NCI-H524 (cell line): ENCODE measurements at regions not wholly inside any gene's neighbourhood (a gene's known extent, or its start where the extent isn't known, plus 50 kb on each side); places are given as distances from the start of the nearest gene placed in this dataset.
"Not testable (repeated sequence)": the region's sequence is repeated elsewhere in the genome, so short reads cannot be mapped to it uniquely, and the experiment has no call there.

ENCODE experiments used
- DNase-seq, 2 experiments: peaks; one replicate each; lab custom pipeline; 2025; lab: John Stamatoyannopoulos, UW

- no peak for DNase-seq
Observed at GRCh38 chr5:12757035-12757434, 852.8 kb upstream of the CTNND2 start.

- no peak for DNase-seq
Observed at GRCh38 chr5:12745537-12745936, 841.3 kb upstream of the CTNND2 start.

GRCh38 chr5:12743582-12743981 lies 839.3 kb upstream of the CTNND2 start:
- DNase-seq = no peak

GRCh38 chr5:12730354-12730753 lies 826.1 kb upstream of the CTNND2 start:
- DNase-seq = no peak

- DNase-seq = no peak
Observed at GRCh38 chr5:12716664-12717063, 812.4 kb upstream of the CTNND2 start.

DNA sequence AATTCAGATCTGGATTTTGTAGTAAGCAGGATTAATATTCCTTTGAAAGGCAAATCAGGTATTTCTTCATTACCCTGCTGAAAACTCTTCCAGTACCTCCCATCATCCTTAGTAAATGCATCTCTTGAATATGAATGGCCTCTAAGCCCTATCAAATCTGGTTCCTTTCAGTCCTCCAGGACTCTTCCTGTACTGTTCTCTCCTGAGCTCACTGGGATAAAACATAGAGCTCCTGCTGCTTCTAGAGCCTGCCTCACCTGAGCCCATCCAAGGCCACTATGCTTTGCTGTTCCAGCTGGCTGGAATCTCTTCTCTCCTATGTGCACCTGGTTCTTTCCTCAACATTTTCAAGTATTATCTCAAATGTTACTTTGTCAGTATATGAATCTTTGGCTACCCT lies 803.3 kb upstream of the CTNND2 start:
- DNase-seq = no peak

DNA sequence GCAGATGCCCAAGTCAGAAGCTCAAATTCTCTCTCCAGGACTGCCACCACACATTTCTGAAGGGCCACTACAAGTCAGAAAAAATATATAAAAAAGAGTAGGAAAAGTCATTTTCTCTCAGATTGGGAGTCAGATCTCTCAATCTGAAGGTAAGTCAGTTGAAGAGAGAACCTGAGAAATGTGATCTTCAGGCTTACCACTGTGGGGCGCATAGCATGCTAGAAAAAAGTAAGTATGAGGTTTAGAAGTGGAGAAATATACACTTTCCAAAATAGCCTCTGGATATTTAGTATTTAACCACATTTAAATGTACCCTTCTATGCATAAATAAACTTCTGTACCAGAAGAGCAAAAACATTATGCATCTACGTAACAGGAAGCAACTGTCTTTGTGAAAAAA lies 800.7 kb upstream of the CTNND2 start:
- no peak for DNase-seq

DNA sequence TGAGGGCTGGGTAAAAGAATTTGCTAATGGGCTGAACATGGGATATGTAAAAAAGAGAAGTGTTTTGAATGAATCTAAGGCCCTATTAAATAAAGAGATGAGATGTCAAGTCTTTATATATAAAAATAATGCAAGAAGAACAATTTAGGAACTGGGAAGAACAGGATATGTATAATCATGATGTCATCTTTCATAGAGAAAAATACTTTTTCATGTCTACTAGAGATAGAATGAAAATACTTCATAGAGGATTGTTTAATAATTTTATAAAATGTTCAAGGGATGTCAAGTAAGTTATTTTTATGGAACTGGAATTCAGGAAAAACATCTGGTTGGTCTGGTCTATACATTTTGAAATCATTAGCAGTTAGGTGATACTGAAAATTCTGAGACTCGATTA lies 799.0 kb upstream of the CTNND2 start:
- no peak for DNase-seq

DNA sequence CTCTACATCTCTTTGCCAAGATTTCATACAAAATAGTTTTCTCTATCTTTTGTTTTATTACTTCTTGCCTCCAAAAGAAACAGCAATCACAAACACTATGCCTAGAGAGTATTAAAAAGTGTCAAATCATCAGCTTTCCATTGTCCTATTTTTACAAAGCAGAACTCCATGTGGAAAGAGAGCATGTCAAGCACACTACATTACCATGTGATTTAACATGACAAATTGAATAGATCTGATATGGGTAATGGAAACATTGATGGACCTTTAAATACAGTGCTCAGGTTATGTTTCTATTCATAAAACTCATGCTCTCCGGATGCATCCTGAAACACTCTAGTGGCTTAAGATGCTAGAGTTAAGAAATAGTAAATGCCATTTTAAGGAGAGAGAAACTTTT lies 791.4 kb upstream of the CTNND2 start:
- no peak for DNase-seq

DNA sequence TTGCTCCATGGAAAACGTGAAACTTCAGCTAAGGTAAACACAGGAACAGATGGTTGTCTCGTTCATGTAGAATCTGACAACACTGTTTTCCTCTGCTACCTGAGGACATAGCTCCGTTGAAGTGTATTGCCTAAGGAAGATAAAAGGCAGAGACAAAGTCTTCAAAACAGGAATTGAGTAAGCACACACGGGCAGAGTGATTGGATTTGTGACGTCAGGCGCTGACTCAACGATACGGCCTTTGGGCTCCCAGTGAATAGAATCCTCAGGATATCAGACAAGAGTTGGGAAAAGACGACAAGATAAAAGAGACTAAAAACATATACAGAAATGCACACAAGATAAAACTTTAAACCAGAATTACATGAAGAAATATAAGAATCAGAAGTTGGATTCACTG lies 787.1 kb upstream of the CTNND2 start:
- peak in 1 of 2 experiments; percentile 41 for DNase-seq

DNA sequence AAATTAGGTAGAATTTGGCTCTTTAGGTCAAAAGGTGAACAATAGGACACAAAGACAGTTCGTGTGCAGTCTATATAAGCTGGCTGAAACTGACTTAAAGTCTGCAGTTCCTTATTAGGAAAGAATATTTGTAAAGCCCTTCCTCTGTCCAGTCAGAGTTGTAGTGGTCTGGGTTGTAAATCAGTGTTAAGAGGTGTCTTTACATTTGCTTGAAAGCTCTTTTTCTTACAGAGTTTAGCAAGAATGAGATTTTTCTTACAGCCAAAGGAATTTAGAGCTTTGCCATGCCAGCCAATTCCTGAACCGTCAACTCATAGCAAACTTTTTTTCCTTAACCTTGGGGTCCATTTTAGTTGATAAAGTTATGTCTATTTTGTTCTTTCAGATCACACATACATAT lies 786.1 kb upstream of the CTNND2 start:
- DNase-seq = no peak

- DNase-seq = no peak
Observed at GRCh38 chr5:12683249-12683648, 779.0 kb upstream of the CTNND2 start.

DNA sequence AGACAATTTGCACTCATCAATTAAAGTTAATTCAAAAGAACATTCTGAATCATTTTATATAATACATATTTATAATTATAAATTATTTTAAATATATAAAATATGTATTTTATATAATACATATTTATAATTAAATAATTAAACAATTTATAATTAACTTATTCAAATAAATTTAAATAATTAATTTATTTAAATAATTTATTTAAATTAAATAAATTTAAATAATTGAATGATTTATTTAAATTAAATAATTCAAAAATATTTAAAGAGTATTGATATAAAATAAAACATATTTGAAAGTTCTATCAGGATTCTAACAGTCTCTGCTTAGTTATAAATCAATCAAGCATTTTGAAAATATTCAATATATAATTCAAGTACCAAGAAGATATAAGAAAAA lies 775.5 kb upstream of the CTNND2 start:
- DNase-seq = no peak

DNA sequence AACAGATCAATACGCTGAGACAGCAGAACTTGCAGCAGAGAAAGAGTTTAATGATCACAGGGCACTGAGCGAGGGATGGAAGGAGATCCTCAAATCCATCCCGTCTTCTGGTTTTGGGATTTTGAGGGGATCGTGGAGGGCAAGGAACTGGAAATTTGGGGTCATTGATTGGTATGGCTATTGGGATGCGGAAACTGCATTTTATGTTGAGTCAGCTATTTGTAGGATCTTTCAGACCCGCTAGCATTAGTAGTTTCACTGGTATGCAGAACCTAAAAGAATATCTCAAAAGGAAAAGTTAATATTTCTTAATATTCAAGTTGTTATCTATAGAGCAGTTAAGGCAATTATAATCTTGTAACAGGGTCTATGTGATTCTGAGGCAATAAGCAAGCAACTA lies 771.7 kb upstream of the CTNND2 start:
- DNase-seq = no peak

- no peak for DNase-seq
Observed at GRCh38 chr5:12672141-12672540, 767.9 kb upstream of the CTNND2 start.

DNA sequence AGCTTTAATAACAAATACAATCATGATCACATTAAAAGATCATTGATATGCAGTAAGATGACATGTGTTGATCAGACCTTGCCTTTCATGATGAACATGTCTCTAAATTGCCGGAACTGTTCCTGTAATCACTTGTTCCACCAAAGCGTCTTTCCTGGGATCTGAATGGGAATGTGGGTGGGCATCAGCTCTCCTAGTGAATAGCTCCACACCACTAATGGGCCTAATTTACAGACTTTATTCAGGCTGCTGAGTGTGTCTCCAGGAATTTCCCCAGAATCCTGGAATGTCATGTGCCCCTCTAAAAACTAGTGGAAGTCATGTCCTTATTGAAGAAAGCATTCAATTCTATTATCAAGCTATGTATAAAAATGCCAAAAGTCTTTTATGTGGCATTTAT lies 765.1 kb upstream of the CTNND2 start:
- DNase-seq = no peak

DNA sequence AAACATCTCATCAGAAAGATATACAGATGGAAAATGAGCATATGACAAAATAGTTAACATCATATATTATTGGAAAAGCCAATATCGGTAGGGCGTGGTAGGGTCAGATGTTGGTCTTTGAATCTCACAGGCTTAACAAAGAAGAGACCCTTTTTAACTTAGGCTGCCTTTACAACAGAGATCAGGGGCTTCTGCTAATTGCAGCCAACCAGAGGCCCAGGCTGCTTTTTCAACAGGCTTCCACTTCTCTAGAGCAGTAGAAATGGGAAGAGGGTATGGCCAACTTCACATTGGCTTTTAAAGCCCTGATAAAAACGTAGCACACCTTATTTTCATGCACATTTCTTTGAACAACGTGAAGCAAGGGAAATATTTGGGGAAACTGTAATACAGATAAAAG lies 764.3 kb upstream of the CTNND2 start:
- no peak for DNase-seq

- not testable (repeated sequence) for DNase-seq
Observed at GRCh38 chr5:12667818-12668217, 763.6 kb upstream of the CTNND2 start.

DNA sequence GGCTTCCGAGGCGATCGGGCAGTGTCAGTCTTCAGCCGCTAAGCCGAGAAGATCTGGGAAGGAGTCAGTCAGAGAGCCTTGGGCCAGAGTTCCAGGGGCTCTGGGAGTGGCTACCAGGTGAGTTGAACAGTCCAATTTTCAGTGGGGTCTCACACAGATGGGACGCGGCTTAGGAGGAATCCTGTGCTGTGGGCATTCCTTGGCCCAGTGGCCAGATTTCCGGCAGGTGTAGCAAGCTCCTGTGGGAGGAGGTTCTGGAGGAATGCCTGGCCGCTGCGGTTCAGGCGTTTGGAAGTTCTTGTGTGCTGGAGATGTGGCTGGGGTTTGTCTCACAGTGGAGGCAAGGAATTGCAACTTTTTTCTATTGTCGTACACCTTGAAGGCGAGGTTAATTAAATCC lies 761.5 kb upstream of the CTNND2 start:
- DNase-seq = not testable (repeated sequence)

GRCh38 chr5:12662545-12663314 lies 758.5 kb upstream of the CTNND2 start:
- DNase-seq = no peak

- no peak for DNase-seq
Observed at GRCh38 chr5:12661617-12662370, 757.5 kb upstream of the CTNND2 start.

DNA sequence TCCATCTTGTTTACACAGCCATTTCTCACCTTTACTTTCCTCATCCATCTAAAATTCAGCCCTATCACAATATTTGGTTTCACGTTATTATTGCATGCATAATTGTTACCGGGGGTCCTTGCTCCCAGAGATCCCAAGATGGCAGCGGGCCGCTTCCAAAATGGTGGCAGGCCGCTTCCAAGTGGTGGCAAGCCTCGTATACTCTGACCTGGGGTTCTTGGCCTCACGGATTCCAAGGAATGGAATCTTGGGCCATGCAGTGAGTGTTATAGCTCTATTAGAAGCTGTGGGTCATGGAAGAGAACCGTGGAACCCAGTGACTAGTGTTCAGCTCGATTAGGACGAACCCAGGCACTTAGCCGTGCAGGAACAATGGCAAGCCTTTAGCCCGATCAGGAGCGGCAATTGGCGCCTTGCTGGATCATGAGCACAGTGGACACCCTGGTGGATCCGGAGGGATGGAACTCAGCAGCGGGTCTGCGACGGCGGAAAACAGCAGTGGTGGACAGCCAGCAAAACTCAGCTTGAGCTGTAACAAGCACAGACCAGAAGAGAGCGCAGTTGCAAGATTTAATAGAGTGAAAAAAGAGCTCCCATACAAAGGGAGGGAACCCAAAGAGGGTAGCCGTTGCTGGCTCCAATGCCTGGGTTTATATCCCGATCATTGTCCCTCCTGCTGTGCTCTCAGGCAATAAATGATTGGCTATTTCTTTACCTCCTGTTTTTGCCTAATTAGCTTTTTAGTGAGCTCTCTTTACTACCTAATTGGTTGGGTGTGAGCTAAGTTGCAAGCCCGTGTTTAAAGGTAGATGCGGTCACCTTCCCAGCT lies 756.2 kb upstream of the CTNND2 start:
- DNase-seq = not testable (repeated sequence)

DNA sequence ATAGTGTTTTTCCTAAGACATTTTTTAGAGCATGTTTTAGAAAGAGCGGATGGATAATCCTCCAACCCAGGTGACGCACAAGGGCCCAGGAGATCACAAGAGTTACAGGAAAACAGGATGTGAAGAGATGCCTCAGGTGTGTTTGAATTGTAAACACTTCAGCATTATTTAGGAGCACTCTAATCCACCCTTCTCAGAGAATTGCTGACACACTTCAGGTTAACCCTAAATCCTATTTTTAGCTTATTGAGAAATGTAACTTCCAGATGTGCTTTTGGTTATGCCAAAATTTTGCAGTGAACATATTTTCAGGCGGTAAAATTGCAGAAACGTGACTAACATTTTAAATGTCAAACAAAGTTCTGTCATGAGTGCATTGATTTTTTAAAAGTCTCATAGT lies 755.4 kb upstream of the CTNND2 start:
- no peak for DNase-seq
